ENCODE measurements at regions not wholly inside any gene's neighbourhood (a gene's known extent, or its start where the extent isn't known, plus 50 kb on each side); places are given as distances from the start of the nearest gene placed in this dataset.
"Not testable (repeated sequence)": the region's sequence is repeated elsewhere in the genome, so short reads cannot be mapped to it uniquely, and the experiment has no call there.

GRCh38 chr3:21954709-21955108, 203.7 kb upstream of the ZNF385D start:
- in situ Hi-C loops (cut with MboI; ENCODE audit: low sequenced_read_pairs, unreplicated experiment), result no loop called here
- DNase-seq (ENCODE audit: low spot score), result no peak
- TF ChIP-seq, protein P1, sequence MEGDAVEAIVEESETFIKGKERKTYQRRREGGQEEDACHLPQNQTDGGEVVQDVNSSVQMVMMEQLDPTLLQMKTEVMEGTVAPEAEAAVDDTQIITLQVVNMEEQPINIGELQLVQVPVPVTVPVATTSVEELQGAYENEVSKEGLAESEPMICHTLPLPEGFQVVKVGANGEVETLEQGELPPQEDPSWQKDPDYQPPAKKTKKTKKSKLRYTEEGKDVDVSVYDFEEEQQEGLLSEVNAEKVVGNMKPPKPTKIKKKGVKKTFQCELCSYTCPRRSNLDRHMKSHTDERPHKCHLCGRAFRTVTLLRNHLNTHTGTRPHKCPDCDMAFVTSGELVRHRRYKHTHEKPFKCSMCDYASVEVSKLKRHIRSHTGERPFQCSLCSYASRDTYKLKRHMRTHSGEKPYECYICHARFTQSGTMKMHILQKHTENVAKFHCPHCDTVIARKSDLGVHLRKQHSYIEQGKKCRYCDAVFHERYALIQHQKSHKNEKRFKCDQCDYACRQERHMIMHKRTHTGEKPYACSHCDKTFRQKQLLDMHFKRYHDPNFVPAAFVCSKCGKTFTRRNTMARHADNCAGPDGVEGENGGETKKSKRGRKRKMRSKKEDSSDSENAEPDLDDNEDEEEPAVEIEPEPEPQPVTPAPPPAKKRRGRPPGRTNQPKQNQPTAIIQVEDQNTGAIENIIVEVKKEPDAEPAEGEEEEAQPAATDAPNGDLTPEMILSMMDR (IDR thresholded peaks at IDR 0.05; ENCODE audit: borderline replicate concordance, control extremely low read depth, extremely low read depth, insufficient read depth, missing control alignments), result no peak

- TF ChIP-seq, protein P1 (IDR thresholded peaks at IDR 0.05; ENCODE audit: borderline replicate concordance, control extremely low read depth, extremely low read depth, insufficient read depth, missing control alignments), result no peak
- no peak for DNase-seq (ENCODE audit: low spot score)
- in situ Hi-C loops (cut with MboI; ENCODE audit: low sequenced_read_pairs, unreplicated experiment), result no loop called here
Measured at GRCh38 chr3:21955406-21955805, 204.4 kb upstream of the ZNF385D start.

DNA sequence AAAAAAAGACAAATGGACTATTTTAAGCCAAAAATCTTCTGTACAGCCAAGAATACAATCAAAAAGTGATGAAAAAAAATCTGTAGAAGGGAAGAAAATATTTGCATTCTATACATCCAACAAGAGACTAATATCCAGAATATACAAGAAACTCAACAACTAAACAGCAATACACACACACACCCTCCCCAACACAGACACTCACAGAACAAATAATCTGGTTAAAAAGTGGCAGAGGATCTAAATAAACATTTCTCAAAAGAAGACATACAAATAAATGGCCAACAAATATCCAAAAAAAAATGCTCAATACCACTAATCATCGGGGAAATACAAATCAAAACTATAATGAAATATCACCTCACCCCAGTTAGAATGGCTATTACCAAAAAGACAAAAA, 209.0 kb upstream of the ZNF385D start:
- TF ChIP-seq, protein P1 (IDR thresholded peaks at IDR 0.05; ENCODE audit: borderline replicate concordance, control extremely low read depth, extremely low read depth, insufficient read depth, missing control alignments), result no peak
- DNase-seq (ENCODE audit: low spot score), result no peak
- in situ Hi-C loops (cut with MboI; ENCODE audit: low sequenced_read_pairs, unreplicated experiment), result no loop called here

- TF ChIP-seq, protein P1 (IDR thresholded peaks at IDR 0.05; ENCODE audit: borderline replicate concordance, control extremely low read depth, extremely low read depth, insufficient read depth, missing control alignments), result no peak
- in situ Hi-C loops (cut with MboI; ENCODE audit: low sequenced_read_pairs, unreplicated experiment), result no loop called here
- DNase-seq (ENCODE audit: low spot score), result no peak
Measured at GRCh38 chr3:21962456-21962855, 211.4 kb upstream of the ZNF385D start.

- in situ Hi-C loops (cut with MboI; ENCODE audit: low sequenced_read_pairs, unreplicated experiment); DNase-seq (ENCODE audit: low spot score): not testable (repeated sequence)
Measured at GRCh38 chr3:21966457-21966856, 215.4 kb upstream of the ZNF385D start.

GRCh38 chr3:21979706-21980105, 228.7 kb upstream of the ZNF385D start:
- in situ Hi-C loops (cut with MboI; ENCODE audit: low sequenced_read_pairs, unreplicated experiment), result no loop called here
- no peak for DNase-seq (ENCODE audit: low spot score)
- TF ChIP-seq, protein P1 (IDR thresholded peaks at IDR 0.05; ENCODE audit: borderline replicate concordance, control extremely low read depth, extremely low read depth, insufficient read depth, missing control alignments), result no peak

DNA sequence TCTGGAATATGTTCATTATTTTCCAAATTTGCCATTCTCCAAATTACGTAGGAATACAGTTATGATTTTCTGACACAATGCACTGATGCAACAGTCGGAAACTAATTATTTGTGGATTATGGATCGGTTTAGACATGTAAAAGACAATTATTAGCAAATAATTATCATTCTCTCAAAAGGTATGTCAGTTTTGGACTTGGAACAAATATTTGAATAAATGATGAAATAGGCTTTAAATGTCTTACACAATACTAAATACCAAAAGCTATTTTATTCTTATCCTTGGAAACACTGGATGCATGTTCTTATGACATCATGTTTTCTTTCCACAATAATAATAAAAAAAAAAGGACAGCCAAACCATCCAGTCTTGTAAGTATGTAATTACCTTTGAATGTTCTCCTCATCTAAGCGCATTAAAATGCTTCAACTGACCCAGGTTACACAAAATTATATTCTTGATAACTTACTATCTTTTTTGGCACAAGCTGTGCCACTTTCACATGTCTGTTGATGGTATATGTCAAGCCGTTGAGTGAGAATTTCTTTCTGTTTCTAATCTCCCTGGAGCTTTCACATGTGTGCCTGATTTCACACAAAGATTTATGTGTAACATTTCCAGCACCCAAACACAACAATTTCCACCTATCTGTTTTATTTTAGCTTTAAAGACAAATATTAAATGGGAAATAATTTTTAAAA, 238.5 kb upstream of the ZNF385D start:
- in situ Hi-C loops (cut with MboI; ENCODE audit: low sequenced_read_pairs, unreplicated experiment), result no loop called here

More for the DNA sequence above, 238.5 kb upstream of the ZNF385D start:
- TF ChIP-seq, protein P1 (IDR thresholded peaks at IDR 0.05; ENCODE audit: borderline replicate concordance, control extremely low read depth, extremely low read depth, insufficient read depth, missing control alignments), result no peak
- no peak for DNase-seq (ENCODE audit: low spot score)

Measured in GM13976 (cell line).